ENCODE measurements at regions not wholly inside any gene's neighbourhood (a gene's known extent, or its start where the extent isn't known, plus 50 kb on each side); places are given as distances from the start of the nearest gene placed in this dataset.

- TF ChIP-seq REST (tag by site-specific recombination; IDR thresholded peaks at IDR 0.05) (no peak), CTCF (tag by site-specific recombination; IDR thresholded peaks at IDR 0.05) (no peak), ZNF302 (tag by site-specific recombination; IDR thresholded peaks at IDR 0.05; ENCODE audit: low read depth) (no peak), ZBTB7A (tag by site-specific recombination; IDR thresholded peaks at IDR 0.05; ENCODE audit: low read depth) (no peak), GLI2 (tag by site-specific recombination; IDR thresholded peaks at IDR 0.05; ENCODE audit: borderline replicate concordance, low read depth) (no peak), ZNF292 (tag by site-specific recombination; IDR thresholded peaks at IDR 0.05; ENCODE audit: borderline replicate concordance, low read depth) (no peak), BCL6B (tag by site-specific recombination; IDR thresholded peaks at IDR 0.05) (no peak), ZNF112 (tag by site-specific recombination; IDR thresholded peaks at IDR 0.05) (no peak), ZNF585B (tag by site-specific recombination; IDR thresholded peaks at IDR 0.05) (no peak), ZNF416 (tag by site-specific recombination; IDR thresholded peaks at IDR 0.05) (no peak), OVOL3 (tag by site-specific recombination; IDR thresholded peaks at IDR 0.05) (no peak), SP2 (tag by site-specific recombination; IDR thresholded peaks at IDR 0.05) (no peak), TSHZ1 (tag by site-specific recombination; IDR thresholded peaks at IDR 0.05; ENCODE audit: borderline replicate concordance) (no peak), ZNF266 (tag by site-specific recombination; IDR thresholded peaks at IDR 0.05; ENCODE audit: low read depth) (no peak)
Observed at GRCh38 chr13:89514534-89515312, 1832.8 kb upstream of the MIR17HG start.

Measured in HEK293 (cell line).